Activated CD8-positive, alpha-beta memory T cell treated with anti-CD3 and anti-CD28 coated beads, Interleukin-2, amount 10 ng/mL, durations not matched to agents 7 days and 5 days (primary cell): ENCODE measurements at regions not wholly inside any gene's neighbourhood (a gene's known extent, or its start where the extent isn't known, plus 50 kb on each side); places are given as distances from the start of the nearest gene placed in this dataset.

ENCODE experiments used
- ATAC-seq: fragments of 150-1000 bp; cut with Tn5 transposase; one replicate; pipeline ENCODE4 v1.10.0; 2021; ENCODE audit warnings: moderate library complexity
- CTCF ChIA-PET: fragments of 350-600 bp; sonication (Branson Sonifier 250); formaldehyde crosslinking; loops from one replicate; lab custom pipeline; 2021; ENCODE audit warnings: antibody characterized with exemption; lab: Charles Lee
- DNase-seq: peaks from one replicate; pipeline ENCODE4 v3.0.0-alpha.2; 2020
- H3K27ac Mint-ChIP-seq: one replicate; pipeline ENCODE4 v1.8.0; 2021; ENCODE audit warnings: mild to moderate bottlenecking, mixed read lengths
- H3K27me3 Mint-ChIP-seq: one replicate; pipeline ENCODE4 v1.8.0; 2021; ENCODE audit warnings: mixed read lengths
- H3K36me3 Mint-ChIP-seq: one replicate; pipeline ENCODE4 v1.8.0; 2021; ENCODE audit warnings: mild to moderate bottlenecking, mixed read lengths
- H3K4me1 Mint-ChIP-seq: one replicate; pipeline ENCODE4 v1.8.0; 2021; ENCODE audit warnings: mixed read lengths
- H3K4me3 Mint-ChIP-seq: one replicate; pipeline ENCODE4 v1.8.0; 2021; ENCODE audit warnings: mild to moderate bottlenecking, moderate library complexity, mixed read lengths
- H3K9me3 Mint-ChIP-seq: one replicate; pipeline ENCODE4 v1.8.0; 2022; ENCODE audit warnings: low read depth, mixed read lengths

GRCh38 chr2:792687-793086, 115.5 kb upstream of the TMEM18 start:
- no peak for ATAC-seq
- Mint-ChIP-seq H3K9me3 (peaks cover 4% of the 10 kb centered on the region), H3K4me1 (no peaks in the 10 kb centered on the region), H3K27ac (no peak overlapping the region), H3K4me3 (no peak overlapping the region), H3K27me3 (no peaks in the 10 kb centered on the region), H3K36me3 (no peaks in the 10 kb centered on the region)
- CTCF ChIA-PET: no interaction called here
- DNase-seq: no peak

GRCh38 chr2:790634-791245, 113.5 kb upstream of the TMEM18 start:
- no peak for DNase-seq
- H3K9me3 Mint-ChIP-seq: peaks cover 4% of the 10 kb centered on the region
- H3K27ac Mint-ChIP-seq: no peak overlapping the region
- no peak overlapping the region for H3K4me3 Mint-ChIP-seq
- no peaks in the 10 kb centered on the region for H3K4me1 Mint-ChIP-seq
- no peaks in the 10 kb centered on the region for H3K27me3 Mint-ChIP-seq
- no peaks in the 10 kb centered on the region for H3K36me3 Mint-ChIP-seq
- ATAC-seq: no peak
- CTCF ChIA-PET: no interaction called here

- Mint-ChIP-seq H3K4me3 (no peak overlapping the region), H3K4me1 (no peaks in the 10 kb centered on the region), H3K9me3 (peaks cover 4% of the 10 kb centered on the region), H3K27me3 (no peaks in the 10 kb centered on the region), H3K36me3 (no peaks in the 10 kb centered on the region), H3K27ac (no peak overlapping the region)
- ATAC-seq (no peak), DNase-seq (no peak)
- CTCF ChIA-PET: no interaction called here
Measured at GRCh38 chr2:790081-790480, 112.9 kb upstream of the TMEM18 start.

DNA sequence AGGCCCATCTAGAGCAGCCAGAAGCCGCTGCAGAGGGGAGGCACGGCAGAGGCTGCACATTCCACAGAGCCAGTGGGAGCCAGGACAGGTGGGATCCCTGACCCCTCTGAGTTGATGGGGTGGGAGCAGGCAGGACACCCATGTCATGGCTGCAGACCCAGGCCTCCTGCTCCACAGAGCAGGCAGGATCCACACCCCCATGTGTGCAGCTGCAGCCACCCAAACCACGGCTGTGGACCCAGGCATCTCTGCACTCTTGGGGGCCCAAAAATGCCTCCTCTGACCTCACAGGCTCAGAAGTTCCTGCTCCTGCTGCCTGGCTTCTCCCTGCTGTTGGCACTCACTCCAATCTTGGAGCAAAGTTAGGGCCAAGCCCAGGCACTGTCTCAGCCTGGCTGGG, 112.3 kb upstream of the TMEM18 start:
- peaks cover 4% of the 10 kb centered on the region for H3K9me3 Mint-ChIP-seq
- H3K4me3 Mint-ChIP-seq: no peak overlapping the region
- no peaks in the 10 kb centered on the region for H3K36me3 Mint-ChIP-seq
- H3K27me3 Mint-ChIP-seq: no peaks in the 10 kb centered on the region
- DNase-seq: no peak
- CTCF ChIA-PET: no interaction called here
- no peaks in the 10 kb centered on the region for H3K4me1 Mint-ChIP-seq
- no peak overlapping the region for H3K27ac Mint-ChIP-seq
- no peak for ATAC-seq

DNA sequence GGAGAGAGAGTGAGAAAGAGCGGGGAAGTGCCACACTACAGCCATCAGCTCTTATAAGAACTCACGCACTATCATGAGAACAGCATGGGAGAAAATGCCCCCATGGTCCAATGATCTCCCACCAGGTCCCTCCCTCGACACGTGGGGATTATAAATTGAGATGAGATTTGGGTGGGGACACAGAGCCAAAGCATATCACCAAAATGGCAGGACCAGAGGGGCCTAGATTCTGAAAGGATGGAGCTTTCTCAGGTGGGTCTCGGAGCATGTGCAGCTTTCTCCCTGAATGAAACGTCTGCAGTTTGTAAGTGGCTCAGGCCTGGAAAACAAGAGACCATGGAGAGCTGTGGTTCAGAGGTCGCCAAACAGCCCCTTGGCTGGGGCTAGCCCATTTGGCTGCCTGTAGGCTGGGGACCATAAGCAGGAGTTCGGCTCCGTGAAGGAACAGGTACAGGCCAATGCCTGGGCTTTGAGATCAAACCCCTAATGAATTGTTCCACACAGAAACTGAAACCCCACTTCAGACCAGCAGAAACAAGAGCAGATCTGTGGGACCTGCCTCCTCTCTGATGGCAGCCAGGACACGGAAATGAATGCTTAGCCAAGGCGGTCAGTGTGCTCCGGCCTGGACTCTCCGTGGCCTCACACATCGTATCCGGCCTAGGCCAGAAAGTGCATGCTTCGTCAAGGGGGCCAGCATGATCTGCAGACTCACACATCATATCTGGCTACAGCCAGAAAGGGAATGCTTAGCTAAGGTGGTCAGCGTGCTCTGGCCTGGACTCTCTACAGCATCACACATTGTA, 111.2 kb upstream of the TMEM18 start:
- CTCF ChIA-PET: no interaction called here
- ATAC-seq: no peak
- no peak for DNase-seq
- H3K27ac Mint-ChIP-seq: no peak overlapping the region
- H3K9me3 Mint-ChIP-seq: peaks cover 4% of the 10 kb centered on the region
- no peak overlapping the region for H3K4me3 Mint-ChIP-seq
- no peaks in the 10 kb centered on the region for H3K4me1 Mint-ChIP-seq
- no peaks in the 10 kb centered on the region for H3K27me3 Mint-ChIP-seq
- no peaks in the 10 kb centered on the region for H3K36me3 Mint-ChIP-seq

- DNase-seq (no peak), ATAC-seq (no peak)
- Mint-ChIP-seq H3K36me3 (no peaks in the 10 kb centered on the region), H3K4me3 (no peak overlapping the region), H3K27me3 (no peaks in the 10 kb centered on the region), H3K4me1 (no peaks in the 10 kb centered on the region), H3K27ac (no peak overlapping the region), H3K9me3 (peaks cover 2% of the 10 kb centered on the region)
- CTCF ChIA-PET: no interaction called here
Measured at GRCh38 chr2:784753-785152, 107.5 kb upstream of the TMEM18 start.

GRCh38 chr2:780581-780980, 103.4 kb upstream of the TMEM18 start:
- no peaks in the 10 kb centered on the region for H3K9me3 Mint-ChIP-seq
- CTCF ChIA-PET: no interaction called here
- ATAC-seq: no peak
- no peaks in the 10 kb centered on the region for H3K4me1 Mint-ChIP-seq
- no peak overlapping the region for H3K4me3 Mint-ChIP-seq
- H3K27me3 Mint-ChIP-seq: no peaks in the 10 kb centered on the region
- H3K36me3 Mint-ChIP-seq: no peaks in the 10 kb centered on the region
- no peak for DNase-seq
- H3K27ac Mint-ChIP-seq: no peak overlapping the region

GRCh38 chr2:780002-780401, 102.8 kb upstream of the TMEM18 start:
- Mint-ChIP-seq H3K9me3 (no peaks in the 10 kb centered on the region), H3K4me3 (no peak overlapping the region), H3K4me1 (no peaks in the 10 kb centered on the region), H3K27me3 (no peaks in the 10 kb centered on the region), H3K36me3 (no peaks in the 10 kb centered on the region), H3K27ac (no peak overlapping the region)
- DNase-seq (no peak), ATAC-seq (no peak)
- CTCF ChIA-PET: no interaction called here

DNA sequence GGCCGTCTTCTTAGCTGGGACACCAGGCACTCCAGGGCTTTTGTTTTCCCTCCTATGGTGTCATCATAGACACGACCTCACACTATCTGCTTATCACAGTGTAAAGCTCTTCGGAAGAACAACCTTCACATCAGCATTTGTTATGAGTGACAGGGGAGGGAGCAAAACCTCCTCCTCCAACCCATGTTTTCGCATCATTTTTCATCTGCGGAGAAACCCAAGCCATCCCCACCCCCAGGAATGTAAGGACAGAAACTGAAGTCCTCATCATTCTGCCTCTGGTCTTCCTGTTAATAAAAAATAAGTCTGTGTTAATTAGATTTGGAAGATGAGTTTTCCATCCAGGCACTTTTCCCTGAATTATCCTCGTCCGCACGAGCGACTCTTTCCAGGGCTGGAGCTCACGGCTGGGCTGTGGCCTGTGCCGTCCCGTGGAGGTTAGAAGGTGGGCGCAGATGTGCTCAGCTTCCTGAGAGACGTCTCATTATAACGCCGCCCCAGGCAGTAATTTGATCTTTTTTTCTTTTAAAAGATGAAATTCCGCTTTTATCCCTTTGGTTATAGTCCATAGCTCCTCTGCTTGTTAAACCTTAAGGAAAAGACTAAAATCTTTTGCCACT, 101.6 kb upstream of the TMEM18 start:
- H3K4me3 Mint-ChIP-seq: no peak overlapping the region
- H3K27ac Mint-ChIP-seq: no peak overlapping the region
- CTCF ChIA-PET: no interaction called here
- DNase-seq (no peak), ATAC-seq (no peak)
- no peaks in the 10 kb centered on the region for H3K9me3 Mint-ChIP-seq
- H3K36me3 Mint-ChIP-seq: no peaks in the 10 kb centered on the region
- no peaks in the 10 kb centered on the region for H3K4me1 Mint-ChIP-seq
- no peaks in the 10 kb centered on the region for H3K27me3 Mint-ChIP-seq

DNA sequence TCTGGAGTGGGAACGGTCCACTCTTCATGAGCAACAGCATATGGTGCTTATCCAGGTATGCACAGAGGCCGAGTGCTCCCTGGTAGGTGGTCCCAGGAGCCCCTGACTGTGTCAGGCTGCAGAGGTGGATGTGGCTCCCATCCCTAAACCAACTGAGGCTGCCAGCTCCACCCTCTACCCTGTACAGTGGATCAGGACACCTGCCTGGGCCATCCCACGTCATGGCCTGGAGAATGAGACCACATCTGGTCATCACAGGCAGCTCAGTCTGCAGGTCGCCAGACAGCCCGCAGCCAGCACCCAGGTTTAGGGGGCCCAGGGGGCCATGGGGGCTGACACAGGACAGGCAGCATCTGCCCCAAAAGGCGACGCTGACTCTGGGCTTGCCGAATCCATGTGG, 100.3 kb upstream of the TMEM18 start:
- H3K9me3 Mint-ChIP-seq: no peaks in the 10 kb centered on the region
- CTCF ChIA-PET: no interaction called here

DNA sequence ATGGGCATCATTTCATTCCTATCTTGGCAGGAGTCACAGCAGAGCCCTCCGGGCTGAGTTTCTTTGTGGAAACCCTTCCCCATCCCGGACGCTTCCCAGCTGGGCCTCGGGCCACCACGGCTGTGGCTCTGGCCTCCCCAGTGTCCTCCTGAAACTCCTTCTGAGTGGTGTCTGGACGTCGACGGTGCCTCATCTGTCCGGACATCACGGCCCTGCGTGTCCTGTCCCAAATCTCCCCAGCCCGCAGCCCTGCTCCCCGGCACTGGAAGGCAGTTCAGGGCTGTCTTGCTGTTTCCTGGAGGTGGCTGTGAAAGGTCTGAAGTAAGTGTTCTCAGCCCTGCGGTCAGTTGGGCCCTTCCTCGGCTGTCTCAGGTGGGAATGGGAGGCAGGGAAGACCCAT, 99.8 kb upstream of the TMEM18 start:
- peaks cover 3% of the 10 kb centered on the region for H3K4me1 Mint-ChIP-seq
- ATAC-seq: no peak
- CTCF ChIA-PET: no interaction called here
- H3K27ac Mint-ChIP-seq: no peak overlapping the region
- H3K9me3 Mint-ChIP-seq: no peaks in the 10 kb centered on the region
- DNase-seq: no peak
- no peaks in the 10 kb centered on the region for H3K36me3 Mint-ChIP-seq
- H3K4me3 Mint-ChIP-seq: no peak overlapping the region
- no peaks in the 10 kb centered on the region for H3K27me3 Mint-ChIP-seq

More for the DNA sequence above, 100.3 kb upstream of the TMEM18 start:
- DNase-seq: no peak
- no peak for ATAC-seq
- H3K27ac Mint-ChIP-seq: no peak overlapping the region
- H3K27me3 Mint-ChIP-seq: no peaks in the 10 kb centered on the region
- no peaks in the 10 kb centered on the region for H3K36me3 Mint-ChIP-seq
- H3K4me3 Mint-ChIP-seq: no peak overlapping the region
- peaks cover 3% of the 10 kb centered on the region for H3K4me1 Mint-ChIP-seq

GRCh38 chr2:776487-776886, 99.3 kb upstream of the TMEM18 start:
- no peak for ATAC-seq
- Mint-ChIP-seq H3K4me1 (peaks cover 3% of the 10 kb centered on the region), H3K4me3 (no peak overlapping the region), H3K9me3 (no peaks in the 10 kb centered on the region), H3K27me3 (no peaks in the 10 kb centered on the region), H3K27ac (no peak overlapping the region), H3K36me3 (no peaks in the 10 kb centered on the region)
- no peak for DNase-seq
- CTCF ChIA-PET: no interaction called here

GRCh38 chr2:776038-776437, 98.8 kb upstream of the TMEM18 start:
- DNase-seq (no peak), ATAC-seq (no peak)
- Mint-ChIP-seq H3K36me3 (no peaks in the 10 kb centered on the region), H3K27me3 (no peaks in the 10 kb centered on the region), H3K4me3 (no peak overlapping the region), H3K9me3 (no peaks in the 10 kb centered on the region), H3K4me1 (peaks cover 3% of the 10 kb centered on the region), H3K27ac (no peak overlapping the region)
- CTCF ChIA-PET: no interaction called here

DNA sequence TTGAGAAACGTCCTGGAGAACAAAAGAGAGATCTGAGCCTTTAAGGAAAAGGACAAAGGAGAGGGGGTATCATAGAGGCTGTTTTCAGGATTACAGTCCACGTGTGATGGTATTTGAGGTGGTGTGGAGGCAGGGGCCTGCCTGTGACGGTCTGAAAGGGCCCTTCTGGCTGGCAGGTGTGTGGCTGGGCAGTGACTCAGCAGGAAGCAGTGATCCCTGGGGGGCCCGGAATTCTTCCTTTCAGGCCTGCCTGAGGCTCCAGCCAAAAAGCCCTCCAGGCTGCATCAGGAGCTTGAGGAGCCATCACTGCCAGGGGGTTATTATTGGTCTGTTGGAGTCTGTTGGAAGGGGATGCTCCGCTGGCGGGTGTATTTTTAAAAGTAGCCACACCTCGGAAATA, 97.2 kb upstream of the TMEM18 start:
- DNase-seq (no peak), ATAC-seq (no peak)
- Mint-ChIP-seq H3K27me3 (no peaks in the 10 kb centered on the region), H3K36me3 (no peaks in the 10 kb centered on the region), H3K27ac (no peak overlapping the region), H3K4me3 (no peak overlapping the region), H3K4me1 (peaks cover 15% of the 10 kb centered on the region), H3K9me3 (no peaks in the 10 kb centered on the region)
- CTCF ChIA-PET: no interaction called here
